ENCODE measurements at regions not wholly inside any gene's neighbourhood (a gene's known extent, or its start where the extent isn't known, plus 50 kb on each side); places are given as distances from the start of the nearest gene placed in this dataset.

GRCh38 chr2:215691346-215691745, 255.5 kb upstream of the FN1 start:
- TF ChIP-seq EZH2phosphoT487 (IDR thresholded peaks at IDR 0.05; ENCODE audit: borderline replicate concordance, low read depth) (no peak), CTCF (IDR thresholded peaks at IDR 0.05) (no peak), MXI1 (IDR thresholded peaks at IDR 0.05; ENCODE audit: low read depth, low read length) (no peak), POLR2AphosphoS5 (IDR thresholded peaks at IDR 0.05; ENCODE audit: low read depth, low read length) (no peak), NFIC (IDR thresholded peaks at IDR 0.05; ENCODE audit: borderline replicate concordance) (no peak), GATA2 (CRISPR knock-in tag; IDR thresholded peaks at IDR 0.05) (no peak)

Data from SK-N-SH (cell line).